GM21360 (cell line): ENCODE measurements at regions not wholly inside any gene's neighbourhood (a gene's known extent, or its start where the extent isn't known, plus 50 kb on each side); places are given as distances from the start of the nearest gene placed in this dataset.
A peak's percentile ranks its signal among the peaks of the same experiment; 100 is the strongest.
"Not testable (repeated sequence)": the region's sequence is repeated elsewhere in the genome, so short reads cannot be mapped to it uniquely, and the experiment has no call there.

Experiments used
- ATAC-seq: cut with Tn5 transposase; IDR thresholded peaks from one replicate; pipeline ENCODE4 v1.9.1; 2021; ENCODE audit warnings: mild to moderate bottlenecking, moderate library complexity; ENCODE audit not compliant: unreplicated experiment

DNA sequence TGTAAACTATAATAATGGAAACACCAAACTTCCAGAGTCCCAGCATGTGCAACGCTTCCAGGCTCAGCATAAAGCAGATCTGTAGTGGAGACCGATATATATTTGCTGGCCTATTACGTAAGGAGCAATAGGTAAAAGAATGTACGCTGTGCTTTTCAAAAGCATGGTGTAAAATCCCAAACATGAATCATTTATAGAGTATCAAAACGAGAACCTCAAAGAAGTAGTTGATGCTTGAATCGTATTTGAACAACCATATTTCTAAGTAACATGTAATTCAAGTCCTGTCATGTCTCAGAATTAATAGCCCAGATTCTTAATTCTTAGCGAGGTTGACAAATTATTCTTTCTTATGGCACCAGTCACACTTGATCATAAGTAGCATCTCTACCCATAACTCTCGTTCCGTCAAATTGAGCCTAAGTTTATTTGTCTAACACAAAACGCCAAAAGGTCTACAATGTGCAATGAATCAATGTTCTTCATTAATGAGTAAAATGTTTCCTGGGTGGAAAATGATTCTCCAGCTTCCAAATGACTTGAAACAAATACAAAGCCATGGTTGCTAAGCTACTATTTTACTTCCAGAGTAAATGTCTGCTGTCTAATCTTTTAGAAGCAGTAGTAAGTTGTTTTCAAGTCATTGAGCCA is 811.5 kb upstream of the FRG1 start:
- ATAC-seq = no peak

DNA sequence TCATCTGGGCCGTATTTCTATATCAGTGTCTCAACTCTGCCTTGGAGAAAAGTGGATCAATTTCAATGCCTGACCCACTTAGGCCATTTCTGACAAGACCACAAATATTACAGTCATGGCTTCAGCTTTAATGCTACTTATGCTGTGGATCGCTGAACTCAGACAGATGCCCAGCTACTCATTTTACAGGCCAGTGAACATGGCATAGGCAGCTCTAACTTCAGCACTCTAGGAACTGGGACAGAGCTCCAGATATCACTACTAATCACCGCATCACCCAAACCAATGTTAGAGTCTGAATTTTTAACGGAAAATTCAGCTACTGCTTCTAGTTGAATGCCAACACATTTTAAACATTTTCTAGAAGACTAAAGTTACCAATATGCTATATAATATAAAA is 809.6 kb upstream of the FRG1 start:
- ATAC-seq = no peak

DNA sequence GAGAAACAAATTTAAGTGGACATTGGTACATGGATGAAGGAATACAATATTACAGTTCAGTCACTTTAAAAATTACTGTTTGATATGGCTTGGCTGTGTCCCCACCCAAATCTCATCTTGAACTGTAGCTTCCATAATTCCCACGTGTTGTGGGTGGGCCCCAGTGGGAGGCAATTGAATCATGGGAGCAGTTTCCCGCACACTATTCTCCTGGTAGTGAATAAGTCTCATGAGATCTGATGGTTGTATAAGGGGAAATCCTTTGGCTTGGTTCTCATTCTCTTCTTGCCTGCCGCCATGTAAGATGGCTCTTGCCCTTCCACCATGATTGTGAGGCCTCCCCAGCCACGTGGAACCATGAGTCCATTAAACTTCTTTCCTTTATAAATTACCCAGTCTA is 804.2 kb upstream of the FRG1 start:
- ATAC-seq = no peak

DNA sequence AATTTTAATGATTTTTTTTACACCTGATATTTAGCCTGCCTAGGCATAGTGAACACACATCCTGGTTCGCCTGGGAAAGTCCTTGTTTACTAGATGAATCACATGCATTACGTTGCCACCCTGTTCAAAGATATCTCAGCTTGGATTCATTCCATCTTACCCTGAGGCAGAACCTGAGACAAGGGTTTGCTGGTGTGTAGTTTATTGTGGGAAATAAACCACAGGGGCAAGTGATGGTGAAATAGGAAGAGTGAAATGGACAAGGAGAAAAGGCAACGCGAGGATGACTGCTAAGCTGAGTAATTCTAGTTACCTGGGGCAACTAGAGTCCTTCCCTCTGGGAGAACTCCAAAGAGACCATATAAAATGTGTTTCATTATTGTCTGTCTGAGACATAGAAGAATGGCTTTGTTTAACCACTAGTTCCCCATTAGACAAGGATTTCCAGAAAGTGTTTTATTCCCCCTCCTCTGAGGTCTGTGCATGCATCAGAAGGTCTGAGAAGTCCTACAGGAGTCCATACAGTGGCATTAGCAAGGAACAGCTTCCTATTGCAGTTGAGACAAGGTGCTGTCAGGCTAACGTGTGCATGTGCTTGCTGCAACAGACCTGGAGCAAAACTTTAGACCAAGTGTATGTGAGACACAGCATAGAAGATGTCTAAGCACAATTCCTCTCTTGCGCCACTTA is 797.3 kb upstream of the FRG1 start:
- ATAC-seq = no peak

DNA sequence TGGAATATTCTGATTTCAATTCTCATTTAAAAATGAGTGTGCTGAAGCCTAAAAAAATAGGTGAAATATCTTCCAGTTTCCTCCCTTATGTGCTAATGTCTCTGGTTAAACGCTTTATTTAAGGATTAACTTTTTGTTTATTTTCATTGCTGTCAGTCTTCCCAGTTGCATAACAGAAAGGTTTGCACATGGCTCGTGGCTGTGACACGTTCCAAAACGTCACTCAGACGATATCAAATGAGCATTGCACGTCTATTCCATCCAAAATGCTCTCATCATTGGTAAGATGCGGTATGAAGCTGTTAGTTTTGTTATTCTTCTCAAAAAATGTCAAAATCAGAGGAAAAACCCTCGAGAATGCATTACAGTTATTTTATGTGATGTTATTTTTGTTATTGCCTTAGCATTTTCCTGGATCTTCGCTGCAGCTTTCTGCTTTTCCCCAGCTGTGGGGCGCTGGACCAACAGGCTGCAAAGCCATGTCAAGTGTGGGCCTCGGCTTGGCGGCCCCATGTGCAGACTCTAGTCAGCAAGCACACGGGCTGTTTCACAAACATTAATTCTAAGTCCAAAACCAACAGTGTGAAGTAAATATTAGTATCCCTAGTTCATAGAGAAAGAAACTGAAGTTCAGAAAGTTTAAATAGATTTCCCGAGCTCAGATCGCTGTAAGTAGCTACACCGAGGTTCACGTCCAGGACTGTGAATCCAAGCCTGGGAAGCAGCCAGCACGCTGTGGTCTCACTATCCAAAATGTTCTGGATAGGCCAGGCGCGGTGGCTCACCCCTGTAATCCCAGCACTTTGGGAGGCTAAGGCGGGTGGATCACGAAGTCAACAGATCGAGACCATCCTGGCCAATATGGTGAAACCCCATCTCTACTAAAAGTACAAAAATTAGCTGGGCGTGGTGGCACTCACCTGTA is 793.4 kb upstream of the FRG1 start:
- ATAC-seq = no peak

DNA sequence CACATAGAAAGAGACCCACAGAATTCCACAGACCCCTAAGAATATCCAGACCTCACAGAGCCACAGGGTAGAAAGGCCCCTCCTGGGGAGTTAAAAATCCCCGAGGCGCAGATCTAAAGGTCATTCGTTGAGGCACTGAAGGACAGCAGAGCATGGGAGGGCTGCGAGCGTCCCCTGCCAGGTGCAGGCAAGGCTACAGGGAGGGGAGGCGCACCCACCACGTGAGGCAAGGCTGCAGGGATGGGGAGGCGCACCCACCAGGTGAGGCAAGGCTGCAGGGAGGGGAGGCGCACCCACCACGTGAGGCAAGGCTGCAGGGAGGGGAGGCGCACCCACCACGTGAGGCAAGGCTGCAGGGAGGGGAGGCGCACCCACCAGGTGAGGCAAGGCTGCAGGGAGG is 785.6 kb upstream of the FRG1 start:
- not testable (repeated sequence) for ATAC-seq

DNA sequence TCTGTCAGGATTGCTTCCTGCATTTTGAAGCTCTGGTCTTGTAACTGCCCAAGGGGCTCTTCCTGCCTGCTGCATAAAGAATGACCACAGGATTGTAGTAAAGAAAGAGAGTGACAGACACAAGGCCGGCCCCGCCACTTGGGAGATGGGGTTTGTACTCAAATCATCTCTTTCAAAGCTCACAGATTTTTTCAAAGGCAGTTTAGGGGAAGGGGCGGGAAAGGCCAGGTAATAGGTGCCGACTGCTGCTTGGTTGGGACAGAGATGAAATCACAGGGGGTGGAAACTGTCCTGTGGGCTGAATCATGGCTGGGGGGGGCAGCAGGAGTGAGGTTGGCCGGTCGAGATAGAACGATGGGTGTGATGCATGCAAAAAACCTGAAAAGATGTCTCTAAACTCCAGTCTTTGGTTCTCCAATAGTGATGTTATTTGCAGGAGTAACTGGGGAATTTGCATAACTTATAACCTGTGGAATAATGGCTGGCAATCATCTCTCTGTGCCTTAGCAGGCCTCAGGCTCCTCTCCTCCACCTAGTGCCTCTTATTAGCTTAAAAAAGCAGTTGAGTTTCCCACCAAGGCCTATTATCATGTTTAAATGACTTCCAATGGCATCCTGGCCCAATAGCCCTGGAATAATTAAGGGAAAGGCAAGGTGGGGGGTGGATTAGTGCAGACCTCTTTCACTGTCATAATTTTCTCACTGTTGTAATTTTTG is 778.4 kb upstream of the FRG1 start:
- no peak for ATAC-seq

DNA sequence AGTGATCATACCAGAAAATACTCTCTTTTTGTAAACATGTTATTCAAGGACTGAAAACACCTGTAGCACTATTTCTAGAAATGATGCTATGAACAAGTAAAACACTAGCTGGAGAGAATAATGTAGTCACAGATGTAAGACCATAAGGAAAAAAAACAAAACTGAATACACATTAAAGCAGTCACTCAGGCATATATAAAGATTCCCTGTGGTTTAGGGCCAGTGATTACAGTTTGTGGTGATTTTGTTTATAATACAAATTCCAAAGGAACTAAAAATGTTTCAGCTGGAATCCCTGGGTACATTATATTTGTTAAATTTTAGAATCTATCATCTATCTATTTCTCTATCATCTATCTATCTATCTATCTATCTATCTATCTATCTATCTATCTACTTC is 777.8 kb upstream of the FRG1 start:
- ATAC-seq = no peak

DNA sequence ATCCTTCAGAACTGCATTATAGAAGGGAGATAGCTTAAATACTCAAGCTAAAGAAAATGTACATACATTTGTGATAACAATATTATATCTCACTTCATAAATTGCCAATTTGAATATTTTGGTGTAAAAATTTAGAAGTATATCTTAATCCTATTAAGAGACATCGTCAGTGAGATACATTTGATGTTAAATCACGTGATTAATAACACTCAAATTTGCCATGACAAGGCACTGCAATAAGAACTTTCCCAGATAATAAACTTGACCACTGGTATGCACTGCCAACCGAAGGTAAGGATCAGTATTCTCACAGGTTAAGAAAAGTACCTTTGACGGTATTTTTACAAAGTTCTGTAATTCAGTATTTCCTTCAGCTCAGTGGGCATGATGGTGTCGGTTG is 764.7 kb upstream of the FRG1 start:
- no peak for ATAC-seq

DNA sequence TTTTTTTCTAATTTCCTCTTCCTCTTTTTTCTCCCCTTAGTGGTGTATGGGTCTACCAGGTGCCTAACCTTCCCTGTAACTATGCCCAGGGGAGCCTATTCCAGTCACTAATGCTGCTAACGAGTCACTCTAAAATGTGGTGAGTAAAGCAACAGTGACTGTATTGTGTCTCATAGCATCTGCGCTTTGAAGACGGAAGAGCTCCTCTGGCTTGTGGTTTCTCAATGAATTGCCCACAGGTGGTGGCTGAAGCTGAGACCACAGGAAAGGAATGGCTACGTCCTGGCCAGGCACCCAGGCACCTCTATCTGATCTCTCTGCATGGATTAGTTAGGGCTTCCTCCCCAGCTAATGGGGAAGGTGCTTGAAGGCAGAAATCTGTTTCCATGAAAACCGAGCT is 763.5 kb upstream of the FRG1 start:
- no peak for ATAC-seq

DNA sequence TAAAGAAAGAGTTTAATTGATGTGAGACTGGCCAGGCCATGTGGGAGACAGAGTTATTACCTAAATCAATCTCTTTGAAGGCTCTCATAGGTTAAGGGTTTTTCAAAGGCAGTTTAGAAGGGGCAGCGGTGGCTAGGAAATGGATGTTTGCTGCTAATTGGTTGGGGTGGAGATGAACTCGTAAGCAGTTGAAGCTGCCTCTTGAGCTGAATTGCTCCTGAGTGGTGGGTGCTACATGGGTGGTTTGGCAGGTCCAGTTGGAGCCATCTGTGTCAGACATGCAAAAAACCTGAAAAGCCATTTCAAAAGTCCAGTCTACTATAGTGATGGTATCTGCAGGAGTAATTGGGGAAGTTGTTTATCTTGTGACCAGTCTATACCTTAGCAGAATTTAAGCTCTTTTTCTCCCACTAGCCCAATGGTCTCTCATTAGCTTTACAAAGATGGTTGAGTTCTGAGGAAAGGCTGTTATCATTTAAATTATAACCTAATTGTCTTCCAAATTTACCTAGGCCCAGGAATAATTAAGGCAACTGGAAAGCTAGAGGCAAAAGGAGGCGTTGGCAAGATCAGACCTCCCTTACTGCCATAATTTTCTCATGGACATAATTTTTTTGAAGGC is 762.4 kb upstream of the FRG1 start:
- ATAC-seq = no peak

DNA sequence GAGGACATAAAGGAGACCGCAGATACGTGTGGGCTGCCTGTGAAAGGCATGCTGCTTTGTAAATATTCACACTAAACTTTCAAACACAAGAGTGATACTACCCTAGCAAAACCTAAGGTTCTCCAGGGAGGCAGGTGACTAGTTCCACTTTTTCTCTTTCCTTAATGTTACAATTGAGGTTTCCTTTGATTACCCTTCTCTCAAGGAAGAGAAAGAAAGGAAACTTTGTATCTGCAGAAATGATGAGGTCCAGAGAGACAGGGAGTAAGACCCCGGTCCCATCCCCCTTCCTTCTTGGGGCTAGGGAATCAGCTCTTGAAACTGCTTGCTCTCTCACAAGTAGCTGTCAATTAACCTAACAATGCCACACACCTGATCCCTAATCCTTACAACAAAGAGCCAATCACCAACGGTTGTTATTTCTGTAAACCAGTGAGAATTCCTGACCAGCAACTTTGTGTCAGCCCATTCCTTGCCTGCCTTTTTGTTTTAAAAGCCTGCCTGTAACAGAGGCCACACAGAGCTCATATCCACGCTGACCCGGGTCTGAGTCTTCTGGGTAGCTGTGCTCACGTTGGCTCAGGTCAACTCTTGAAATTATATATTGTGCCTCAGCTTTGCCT is 754.8 kb upstream of the FRG1 start:
- no peak for ATAC-seq

DNA sequence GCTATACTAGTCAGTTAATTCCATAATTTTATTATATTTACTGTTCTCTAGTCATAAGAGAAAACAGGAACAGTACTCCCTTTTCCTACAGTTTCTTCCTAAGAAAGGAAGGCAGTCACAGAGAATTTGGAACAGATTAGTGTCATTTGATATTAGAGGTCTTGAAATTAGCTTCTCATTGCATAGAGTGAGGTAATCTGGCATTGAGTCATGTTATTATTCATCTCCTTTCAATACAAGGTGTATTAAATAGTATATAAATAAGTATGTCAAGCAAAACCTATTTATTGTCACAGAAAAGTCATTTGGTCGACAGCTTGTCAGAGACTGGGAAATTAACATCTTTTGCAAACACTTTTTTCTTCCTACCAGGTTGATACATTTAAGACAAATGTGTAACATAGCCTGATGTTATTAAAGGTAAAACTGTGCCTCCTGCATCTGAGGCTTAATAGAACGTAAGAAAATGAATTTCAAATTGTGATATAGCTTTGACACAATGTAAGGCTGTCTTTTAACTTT is 753.1 kb upstream of the FRG1 start:
- ATAC-seq = no peak

DNA sequence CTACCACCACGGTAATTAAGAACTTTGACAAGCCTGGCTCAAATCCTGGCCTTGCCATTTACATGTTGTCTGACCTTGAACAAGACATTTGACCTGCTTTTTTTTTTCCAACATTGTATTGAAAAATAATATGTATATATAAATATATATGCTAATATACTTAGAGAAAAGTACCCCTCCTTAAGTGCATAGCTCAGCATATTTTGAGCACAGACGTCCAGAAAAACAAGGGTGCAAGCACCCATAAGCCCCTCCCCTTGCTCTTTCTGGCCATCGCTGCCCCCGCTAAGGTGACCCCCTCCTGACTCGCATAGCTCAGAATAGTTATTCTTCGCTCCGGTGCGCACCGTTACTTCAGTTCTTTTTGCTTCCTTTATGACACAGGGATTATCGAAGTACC is 742.0 kb upstream of the FRG1 start:
- no peak for ATAC-seq

DNA sequence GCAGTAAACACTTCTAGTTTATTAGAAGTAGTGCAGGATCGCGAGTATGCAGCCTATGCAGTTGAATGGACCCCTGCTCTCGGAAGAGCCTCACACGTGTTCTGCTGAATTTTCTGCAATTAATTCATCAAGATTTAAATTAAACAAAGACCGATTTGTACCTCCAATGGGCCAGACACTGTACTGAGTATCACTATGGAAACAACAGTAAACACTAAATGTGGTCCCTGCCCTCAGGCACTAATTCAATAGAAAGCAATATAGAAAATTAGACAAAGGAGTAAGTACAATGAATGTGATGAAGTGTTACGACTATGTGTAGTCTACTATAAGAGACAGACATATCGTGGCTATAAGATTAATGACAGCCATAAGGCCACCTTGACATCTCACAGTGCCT is 740.3 kb upstream of the FRG1 start:
- no peak for ATAC-seq

DNA sequence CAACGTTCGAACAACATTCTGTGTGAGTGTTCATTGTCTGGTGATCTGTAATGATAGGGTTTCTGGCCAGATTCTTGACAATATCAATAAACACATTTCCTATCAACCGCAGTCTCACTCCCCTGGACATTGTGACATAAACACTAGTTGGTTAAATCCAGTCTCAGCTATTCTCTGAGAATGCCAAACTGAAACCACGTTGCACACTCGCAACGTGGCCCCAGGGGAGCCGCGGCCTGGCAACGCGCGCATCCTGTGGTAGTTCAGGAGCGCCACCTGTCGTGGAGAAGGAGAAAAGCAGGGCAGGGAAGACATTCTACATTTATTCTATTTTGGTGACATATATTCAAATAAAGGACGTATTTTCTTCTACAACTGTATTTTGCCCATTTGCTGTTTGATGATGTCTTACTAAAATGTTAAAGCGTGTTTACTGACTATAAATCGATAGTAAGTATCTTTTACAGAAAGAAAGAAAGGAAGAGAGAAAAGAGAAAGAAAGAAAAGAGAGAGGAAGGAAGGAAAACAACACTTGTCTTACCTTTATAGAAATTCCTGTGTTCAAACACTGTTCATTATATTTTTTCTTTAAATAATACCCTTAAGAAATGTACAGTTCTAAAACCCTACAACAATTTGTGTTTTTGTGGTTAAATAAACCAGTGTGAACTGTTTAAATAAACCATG is 738.3 kb upstream of the FRG1 start:
- peak; percentile 96 for ATAC-seq

DNA sequence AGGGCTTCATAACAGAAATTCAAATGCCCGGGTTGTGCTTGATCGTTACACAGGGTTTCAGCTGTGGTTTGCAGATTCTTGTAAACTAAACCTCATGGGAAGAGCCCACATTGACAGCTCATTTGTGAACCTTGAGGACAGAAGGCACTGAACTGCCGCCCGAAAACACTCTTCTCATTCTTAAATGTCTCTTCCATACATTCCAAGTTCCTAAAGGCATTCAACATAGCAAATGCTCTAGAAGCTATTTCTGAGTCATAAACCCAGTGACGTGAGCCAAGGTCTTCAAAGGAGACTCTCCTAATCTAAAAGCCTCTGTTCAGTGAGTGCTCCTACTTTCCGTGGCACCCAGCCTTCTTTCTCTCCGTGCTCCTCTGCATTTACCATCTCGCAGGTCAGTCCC is 737.8 kb upstream of the FRG1 start:
- ATAC-seq = no peak

DNA sequence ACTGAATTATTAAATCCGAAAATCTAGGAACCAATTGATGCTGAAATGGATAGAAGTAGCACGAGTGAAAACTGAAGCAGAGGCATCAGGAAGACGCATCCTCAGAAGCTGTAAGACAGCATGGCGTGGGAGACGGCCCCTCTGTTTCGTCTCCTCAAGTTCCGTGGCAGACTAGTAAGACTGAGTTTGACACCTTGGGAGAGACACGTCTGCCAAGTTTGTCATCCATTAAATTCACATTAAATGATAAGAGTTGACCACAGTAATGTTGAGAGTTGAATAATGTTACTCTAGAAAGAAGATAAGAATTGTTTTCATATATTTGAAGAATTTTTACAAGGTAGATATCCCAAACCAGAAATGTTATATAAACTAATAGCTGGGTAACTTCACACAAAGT is 736.1 kb upstream of the FRG1 start:
- no peak for ATAC-seq

DNA sequence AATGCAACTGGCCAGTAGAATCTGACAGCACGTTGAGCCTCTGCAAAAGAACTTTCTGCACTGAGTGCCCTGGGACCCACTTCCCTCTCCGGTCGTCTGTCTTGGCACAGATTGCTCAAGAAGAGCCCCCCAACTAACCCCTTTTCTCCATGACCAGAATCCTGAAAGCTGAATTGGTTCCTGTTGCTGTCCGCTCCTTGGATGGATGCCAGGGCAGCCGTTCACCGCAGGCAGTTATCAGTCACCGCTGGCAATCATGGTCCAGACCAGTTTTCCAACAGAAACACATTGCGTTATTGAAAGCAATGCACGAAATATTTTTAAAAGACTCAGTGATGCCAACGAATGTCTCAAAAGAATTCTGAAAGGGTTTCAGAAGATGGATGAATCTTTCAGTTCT is 733.7 kb upstream of the FRG1 start:
- no peak for ATAC-seq

DNA sequence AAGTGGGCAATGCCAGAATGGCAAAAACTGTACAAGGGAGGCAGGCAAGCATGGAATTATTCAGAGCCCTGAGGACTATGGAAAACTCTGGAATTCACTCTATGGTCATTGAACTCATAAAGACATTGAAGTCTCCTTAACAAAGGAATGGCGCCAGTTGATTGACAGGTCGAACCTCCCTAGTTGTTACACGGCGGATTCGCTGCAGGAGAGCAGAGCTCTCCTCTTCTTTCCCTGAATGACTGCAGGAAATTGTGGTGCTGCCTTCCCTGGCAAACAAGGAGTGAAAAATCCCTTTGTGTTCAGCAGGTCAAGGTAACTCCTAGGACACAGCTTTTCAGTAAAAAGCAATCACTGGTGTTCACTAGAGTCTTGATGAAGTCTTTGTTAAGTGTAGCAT is 732.8 kb upstream of the FRG1 start:
- no peak for ATAC-seq
